Left ventricle myocardium superior (tissue), 1 donor: ENCODE measurements at regions not wholly inside any gene's neighbourhood (a gene's known extent, or its start where the extent isn't known, plus 50 kb on each side); places are given as distances from the start of the nearest gene placed in this dataset.

Source experiments
- ATAC-seq: fragments of 200-7000 bp; cut with Tn5 transposase; one replicate; pipeline ENCODE4 v1.9.1; 2020; ENCODE audit warnings: mild to moderate bottlenecking, moderate library complexity
- DNase-seq: peaks from one replicate; pipeline ENCODE4 v3.0.0-alpha.2; 2020
- intact Hi-C: fragments of 100-400 bp; cut with micrococcal nuclease; formaldehyde crosslinking; loops from one replicate; pipeline ENCODE4 v1.11.0; 2022
- donor health status: DM: no; HTN: yes; CAD: no; lungs with severe emphysema.

DNA sequence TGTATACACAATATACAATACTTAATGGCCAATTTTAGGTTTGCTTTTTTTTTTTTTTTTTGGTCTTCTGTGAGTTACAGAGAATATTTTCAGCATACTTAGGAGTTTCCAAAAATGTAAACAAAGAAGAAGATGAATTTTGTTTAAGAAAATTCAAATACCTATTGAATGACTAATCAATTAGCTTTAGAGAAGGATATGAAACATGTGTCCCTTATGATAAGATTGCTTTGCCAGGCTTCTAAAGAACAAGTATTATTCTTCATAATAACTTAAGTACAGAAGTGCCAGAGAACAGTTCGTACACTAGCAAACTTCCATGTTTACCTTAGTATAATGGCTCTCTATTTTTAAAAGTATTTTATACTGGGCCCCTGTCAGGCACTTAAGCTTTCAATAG, 1191.0 kb upstream of the NCAM2 start:
- no peak for DNase-seq
- no peak for ATAC-seq
- intact Hi-C loops, result no loop called here

DNA sequence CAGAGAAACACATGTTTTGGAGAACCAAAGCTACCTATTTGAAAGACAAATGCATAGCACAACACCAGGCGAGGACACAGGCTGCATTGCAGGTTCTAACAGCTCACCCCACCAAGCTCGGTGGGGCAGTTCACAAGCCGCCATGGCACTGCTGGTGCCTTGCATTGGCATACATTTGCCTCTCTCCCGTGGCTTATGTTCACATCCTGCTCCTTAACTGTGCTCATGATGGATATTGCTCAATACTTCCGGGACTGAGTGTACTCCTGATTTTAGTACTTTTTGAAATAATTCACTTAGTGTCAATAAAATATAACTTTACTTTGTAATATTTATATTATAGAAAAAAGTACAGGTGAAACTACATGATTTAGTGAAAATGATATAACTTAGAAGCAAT, 1187.4 kb upstream of the NCAM2 start:
- no peak for DNase-seq
- intact Hi-C loops, result no loop called here
- ATAC-seq, result no peak

DNA sequence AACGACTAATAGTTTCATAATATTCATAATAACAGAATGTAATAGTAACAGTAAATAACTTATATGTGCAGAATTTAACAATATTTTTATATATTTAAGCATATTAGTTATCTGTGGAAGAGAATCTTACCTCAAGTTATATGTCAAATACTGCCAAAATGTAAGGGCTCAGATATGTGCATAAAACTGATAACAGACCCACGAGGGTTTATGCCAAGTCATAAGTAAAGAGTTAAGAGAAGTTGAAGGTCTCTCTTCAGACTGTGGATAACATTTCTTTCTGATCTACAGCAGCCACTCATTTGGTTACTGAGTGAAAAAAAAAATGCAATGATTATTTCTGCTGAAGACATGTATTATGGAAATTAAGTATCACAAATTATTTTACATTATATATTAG, 1167.8 kb upstream of the NCAM2 start:
- intact Hi-C loops, result no loop called here
- no peak for ATAC-seq
- DNase-seq, result no peak

DNA sequence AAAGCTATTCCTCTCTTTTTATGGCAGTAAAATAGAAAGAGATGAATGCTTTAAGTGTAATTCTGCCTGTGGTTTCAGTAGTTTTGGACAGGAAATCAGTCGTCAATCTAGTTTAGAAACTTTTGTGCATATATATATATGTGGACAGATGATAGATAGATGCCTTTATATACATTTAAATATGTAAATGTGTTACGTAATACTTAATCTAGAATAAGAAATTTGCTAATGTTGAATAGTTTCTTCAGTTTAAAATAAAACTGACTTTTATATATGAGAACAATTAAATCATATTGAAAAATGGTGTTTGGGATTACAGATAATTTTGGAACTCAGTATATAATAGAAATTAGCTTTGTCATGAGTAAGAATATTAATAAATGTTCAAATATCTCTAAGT, 1165.7 kb upstream of the NCAM2 start:
- ATAC-seq (no peak), DNase-seq (no peak)
- intact Hi-C loops, result no loop called here

DNA sequence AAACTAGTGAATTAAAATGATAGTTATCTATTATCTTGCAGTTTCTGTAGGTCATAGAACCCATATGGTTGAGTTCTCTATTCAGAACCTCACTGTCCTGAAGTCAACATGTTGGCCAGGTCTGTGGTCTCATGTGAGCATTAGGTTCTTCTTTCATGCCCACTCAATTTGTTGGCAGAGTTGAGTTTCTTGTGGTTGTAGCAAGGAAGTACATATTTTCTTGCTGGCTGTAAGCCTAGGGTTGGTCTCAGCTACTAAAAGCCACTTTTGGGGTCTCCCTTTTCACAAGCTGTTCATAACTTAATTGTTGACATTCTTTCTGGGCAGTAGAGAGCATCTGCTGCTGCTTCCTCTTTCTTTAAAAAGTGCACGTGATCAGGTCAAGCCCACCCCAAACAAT, 1165.1 kb upstream of the NCAM2 start:
- no peak for ATAC-seq
- DNase-seq, result no peak
- intact Hi-C loops, result no loop called here

DNA sequence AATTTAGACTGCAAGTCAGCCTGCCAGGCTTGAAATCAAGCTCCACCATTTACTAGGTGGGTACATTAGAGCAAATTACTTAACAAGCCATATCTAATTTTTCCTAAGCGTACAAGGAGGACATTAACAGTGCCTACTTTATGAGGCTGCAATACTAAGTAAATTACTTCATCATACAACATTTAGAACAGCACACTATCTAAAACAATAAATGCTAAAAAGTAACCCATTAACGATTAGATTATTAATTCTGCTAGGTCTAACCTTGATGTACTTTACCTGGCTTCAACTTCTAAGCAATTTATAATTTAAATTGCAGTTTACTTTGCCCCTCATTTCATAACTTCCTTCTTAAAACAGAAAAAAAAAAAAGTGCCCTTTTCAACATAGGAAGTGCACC, 1155.6 kb upstream of the NCAM2 start:
- intact Hi-C loops, result no loop called here
- ATAC-seq (no peak), DNase-seq (no peak)

DNA sequence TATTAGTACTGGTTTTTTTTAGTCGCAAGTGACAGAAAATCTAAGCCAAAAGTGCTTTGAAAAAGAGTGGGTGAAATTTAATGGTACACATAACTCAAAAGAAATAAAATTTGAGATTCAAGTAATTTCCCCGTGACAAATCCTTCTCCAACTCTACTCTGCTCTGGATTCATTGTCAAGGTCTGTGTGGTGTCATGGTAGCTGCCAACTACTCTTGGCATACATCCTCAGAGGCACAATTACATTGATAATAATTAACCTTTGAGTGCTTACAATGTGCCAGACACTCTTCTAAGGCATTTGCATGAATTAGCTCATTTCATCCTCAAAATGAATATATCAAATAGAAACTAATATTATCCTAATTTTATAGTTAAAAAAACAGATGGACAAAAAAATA, 1153.9 kb upstream of the NCAM2 start:
- intact Hi-C loops, result no loop called here
- ATAC-seq, result peak; percentile 46
- no peak for DNase-seq

DNA sequence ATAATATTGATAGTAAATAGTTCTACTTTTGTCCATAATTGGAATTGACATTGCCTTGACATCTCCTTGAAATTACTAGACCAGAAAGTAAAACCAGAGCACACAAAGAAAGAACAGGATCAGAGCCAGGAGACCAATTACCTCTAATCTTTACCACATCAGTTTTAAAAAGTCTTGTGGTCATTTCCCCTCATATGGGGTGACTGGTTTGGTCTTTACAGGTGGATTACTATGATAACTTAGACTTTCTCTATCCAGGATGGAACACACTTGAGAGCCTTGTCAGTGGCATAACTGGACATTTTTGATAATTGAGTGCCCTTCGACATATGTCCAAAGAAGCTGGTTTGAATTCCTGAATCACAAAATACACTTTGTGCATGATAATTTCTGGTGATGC, 1148.1 kb upstream of the NCAM2 start:
- no peak for DNase-seq
- intact Hi-C loops, result no loop called here

DNA sequence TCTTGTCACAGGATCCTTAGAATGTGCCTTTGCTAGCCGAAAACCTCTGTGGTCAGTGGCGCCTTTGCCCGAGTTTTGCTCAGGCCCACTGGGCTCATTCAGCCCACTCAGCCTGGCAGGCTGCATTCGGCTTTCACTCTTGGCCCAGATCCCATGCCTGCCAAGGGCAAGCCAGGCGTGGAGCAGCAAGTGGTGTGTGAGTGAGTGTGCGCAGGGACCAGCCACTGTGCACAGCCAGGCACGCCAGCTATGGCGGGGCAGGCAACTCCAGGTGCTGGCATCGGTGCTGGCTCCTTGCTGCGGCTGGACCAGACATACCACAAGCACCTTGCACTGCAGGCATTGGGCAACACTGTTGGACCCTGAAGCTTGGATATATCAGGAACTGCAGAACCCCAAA, 1145.1 kb upstream of the NCAM2 start:
- DNase-seq, result peak; percentile 26
- intact Hi-C loops, result no loop called here
- no peak for ATAC-seq

More for the DNA sequence above, 1148.1 kb upstream of the NCAM2 start:
- no peak for ATAC-seq

DNA sequence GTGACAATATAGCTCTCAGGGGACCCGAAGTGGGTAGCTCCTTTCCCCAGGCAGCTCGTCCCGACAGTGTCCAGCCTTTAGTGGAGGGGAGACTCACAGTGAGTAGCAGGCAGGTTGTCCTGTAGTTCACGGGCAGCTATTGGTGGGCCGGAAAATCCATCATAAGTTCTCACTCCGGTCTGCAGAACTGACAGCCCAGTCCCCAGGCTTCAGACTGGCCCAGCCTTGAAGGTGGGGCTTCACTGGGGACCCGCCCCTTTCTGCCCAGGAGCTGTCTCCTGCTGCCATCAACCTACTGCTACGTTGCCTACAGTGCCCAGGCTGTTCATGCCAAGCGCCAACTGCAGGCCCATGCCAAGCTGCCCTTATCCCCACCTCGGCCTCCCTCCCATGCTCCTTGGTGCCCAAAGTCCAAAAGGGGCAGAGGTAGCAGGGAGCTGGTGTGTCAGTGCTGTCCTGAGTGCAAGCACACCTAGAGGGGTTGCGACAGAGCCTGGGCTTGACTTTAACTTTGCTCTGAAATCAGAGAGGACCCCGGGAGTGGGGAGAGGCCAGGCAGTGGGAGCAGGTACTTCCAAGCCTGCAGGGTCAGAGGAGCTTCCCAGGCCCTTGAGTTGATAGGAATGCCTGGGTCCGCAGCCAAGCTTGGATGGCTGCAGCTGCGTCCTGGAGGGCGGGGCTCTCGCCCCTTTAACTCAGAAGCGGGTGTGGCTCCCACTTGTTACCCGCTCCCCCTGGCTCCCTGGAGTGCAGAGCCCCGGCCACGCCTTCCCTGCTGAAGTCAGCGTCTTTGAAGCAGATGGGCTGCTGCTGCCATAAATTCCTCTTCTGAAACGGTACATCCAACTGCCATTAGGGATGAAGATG, 1144.3 kb upstream of the NCAM2 start:
- intact Hi-C loops, result no loop called here
- DNase-seq, result peak; percentile 13
- no peak for ATAC-seq

DNA sequence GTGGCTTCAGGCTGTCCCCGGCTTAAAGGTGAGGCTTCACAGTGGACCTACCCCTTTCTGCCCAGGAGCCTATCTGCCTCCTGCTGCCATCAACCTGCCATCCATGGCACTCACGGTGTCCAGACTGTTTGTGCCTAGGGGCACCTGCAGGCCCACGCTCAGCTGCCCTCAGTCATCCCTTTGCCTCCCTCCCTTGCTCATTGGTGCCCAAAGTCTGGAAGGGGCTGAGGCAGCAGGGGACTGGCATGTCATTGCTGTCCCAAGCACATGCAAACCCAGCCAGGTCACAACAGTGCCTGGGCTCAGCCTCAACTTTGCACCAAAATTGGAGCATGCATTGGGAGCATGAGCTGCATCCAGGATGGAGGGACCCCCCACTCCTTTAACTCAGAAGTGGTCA, 1142.7 kb upstream of the NCAM2 start:
- DNase-seq, result no peak
- ATAC-seq, result no peak
- intact Hi-C loops, result no loop called here

DNA sequence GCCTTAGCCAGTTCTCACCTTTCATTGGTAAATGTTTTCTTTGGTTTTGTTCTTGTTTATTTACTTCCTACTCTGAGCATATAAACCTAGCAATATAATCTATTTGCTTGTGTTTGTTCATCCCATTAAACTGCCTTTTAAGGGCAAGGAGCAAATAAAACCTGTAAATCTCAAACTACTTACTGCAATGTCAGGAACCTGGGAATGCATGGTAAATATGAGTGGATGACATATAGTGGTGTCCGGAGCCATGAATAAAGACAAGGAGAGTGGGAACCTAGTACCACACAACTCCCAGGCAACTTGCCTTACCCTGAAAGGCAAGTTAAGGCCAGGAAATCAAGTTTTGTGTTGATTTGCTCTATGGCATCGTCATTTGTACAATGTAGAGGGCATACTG, 1133.7 kb upstream of the NCAM2 start:
- DNase-seq, result no peak
- ATAC-seq, result no peak
- intact Hi-C loops, result no loop called here

DNA sequence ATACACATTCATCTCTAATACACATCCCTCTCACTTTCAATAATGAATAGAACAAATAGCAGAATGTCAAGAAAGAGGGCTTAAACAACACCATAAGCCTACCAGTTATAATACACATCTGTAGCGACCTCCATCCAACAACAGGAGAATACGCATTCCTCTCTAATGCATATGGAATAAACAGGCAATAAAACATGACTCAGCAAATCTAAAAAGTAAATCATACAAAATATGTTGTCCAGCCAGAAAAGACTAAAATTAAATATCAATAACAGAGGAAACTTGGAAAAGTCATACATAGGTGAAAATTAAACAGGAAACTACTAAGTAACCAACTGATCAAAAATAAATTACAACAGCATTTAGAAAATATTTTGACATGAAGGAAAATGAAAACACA, 1127.5 kb upstream of the NCAM2 start:
- ATAC-seq, result no peak
- intact Hi-C loops, result no loop called here
- DNase-seq, result no peak

DNA sequence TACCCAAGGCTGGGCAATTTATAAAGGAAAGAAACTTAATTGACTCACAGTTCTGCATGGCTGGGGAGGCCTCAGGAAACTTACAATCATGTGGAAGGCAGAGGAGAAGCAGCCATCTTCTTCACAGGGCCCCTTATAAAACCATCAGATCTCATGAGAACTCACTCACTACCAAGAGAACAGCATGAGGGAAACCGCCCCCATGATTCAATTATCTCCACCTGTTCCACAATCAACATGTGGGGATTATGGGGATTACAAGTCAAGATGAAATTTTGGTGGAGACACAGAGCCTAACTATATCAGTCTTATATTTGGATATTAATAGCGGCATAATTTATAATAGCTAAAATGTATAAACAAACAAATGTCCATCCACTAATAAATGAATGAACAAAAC, 1123.7 kb upstream of the NCAM2 start:
- DNase-seq (no peak), ATAC-seq (no peak)
- intact Hi-C loops, result no loop called here

DNA sequence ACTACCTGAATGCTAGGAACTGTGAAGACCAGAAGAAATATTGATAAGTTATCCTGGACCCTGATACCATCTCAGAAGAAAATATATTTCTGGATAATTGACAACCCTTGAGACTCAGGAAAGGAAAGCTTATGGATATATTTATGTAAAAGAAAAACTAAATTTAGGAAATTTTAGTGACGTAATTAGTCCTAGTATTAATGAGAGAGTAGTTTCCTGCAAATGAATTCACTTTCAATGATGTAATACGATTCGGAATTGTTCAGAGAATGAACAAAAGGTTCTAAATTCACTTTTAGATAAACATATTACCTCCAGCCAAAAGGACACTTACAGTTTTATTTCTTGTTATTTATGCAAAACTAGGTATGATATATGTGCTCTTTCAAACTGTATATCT, 1120.1 kb upstream of the NCAM2 start:
- ATAC-seq (no peak), DNase-seq (no peak)
- intact Hi-C loops, result no loop called here

DNA sequence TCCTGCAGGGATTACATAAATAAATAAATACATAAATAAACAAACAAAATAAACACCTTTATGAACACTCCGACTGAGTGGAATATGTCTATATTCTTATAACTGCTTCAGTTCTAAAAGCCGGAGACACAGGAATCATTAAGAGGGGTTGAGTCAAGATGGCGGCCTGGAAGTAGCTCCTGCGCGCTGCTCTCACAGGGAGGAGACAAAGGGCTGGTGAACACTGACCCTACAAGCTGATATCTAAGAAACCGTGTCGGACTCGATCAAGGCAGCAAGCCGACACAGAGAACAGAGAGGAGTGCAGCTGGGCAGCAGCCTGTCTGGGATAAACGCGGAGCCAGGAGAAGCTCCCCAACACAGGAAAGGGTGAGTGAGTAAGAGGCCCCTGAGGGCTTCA, 1098.6 kb upstream of the NCAM2 start:
- intact Hi-C loops, result no loop called here
- DNase-seq (no peak), ATAC-seq (no peak)

DNA sequence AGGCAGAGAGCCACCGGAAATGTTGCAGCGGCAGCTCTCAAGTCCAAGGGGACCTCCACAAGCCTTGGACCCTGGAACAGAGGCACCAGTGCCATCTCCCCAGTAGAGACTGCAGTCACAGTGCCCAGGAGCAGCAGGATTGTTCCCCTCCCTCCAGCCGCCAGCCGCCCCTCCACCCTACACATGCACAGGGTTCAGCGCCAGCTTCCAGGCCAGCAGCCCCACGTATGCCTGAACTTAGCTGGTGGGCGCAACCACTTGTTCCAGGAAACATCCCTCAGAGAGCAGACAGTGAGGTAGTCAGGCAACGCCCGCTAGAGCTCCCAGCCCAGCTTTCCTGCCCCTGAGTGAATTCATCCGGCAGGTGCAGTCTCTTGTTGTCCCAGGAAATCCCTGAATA, 1098.1 kb upstream of the NCAM2 start:
- DNase-seq (no peak), ATAC-seq (no peak)
- intact Hi-C loops, result no loop called here

DNA sequence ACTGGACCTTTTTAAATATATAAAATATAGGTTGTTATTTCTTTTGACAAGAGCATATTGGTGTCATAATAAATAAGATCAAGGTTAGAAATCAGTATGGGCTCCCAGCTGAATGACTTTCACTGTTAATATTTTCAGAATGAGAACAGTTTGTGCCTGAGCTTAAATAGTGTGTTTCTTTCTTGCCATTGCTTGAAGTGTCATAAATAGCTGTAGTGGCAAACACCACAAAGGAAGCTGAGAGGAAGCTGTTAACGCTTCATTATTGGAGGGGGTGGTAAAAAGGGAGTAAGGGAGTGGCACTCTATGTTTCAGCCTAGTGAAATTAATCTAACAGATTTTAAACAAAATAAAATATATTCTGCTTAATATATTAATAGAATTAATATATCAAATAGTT, 1089.8 kb upstream of the NCAM2 start:
- ATAC-seq, result no peak
- DNase-seq, result no peak
- intact Hi-C loops, result no loop called here

DNA sequence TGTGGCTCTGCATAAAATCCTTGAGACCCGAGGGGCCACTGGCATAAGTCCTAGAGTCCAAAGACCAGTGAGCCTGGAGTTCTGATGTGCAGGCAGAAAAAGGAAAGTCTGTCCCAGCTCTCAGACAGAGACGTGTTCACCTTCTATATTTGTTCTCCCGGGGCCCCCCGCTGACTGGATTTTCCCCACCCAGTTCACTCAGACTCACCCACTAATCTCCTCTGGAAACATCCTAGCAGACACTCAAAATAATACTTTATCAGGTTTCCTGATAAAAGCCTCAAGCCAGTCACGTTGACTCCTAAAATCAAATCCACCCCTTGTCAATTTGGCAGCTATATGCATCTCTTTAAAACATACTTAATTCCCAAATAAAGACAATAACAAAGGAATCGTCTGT, 1084.2 kb upstream of the NCAM2 start:
- intact Hi-C loops, result no loop called here
- no peak for DNase-seq
- ATAC-seq, result peak; percentile 21

DNA sequence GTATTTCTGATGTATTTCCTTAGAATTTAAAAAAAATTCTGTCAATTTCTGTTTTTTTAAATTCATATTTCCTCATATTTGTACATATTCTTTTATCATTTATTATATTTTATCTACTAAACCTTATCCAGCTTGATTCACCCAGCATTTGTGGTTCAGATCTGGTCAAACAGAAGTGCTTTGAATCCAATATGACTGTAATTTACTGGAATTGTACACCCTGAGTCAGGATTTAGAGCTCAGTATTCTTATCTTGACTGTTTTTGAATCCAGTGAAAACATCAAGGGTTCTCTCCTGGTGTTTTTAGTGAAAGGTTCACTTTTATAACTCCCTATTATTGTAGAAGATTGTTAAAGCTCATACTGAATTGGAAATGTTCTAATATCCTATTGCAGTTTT, 1077.0 kb upstream of the NCAM2 start:
- DNase-seq (no peak), ATAC-seq (no peak)
- intact Hi-C loops, result no loop called here

DNA sequence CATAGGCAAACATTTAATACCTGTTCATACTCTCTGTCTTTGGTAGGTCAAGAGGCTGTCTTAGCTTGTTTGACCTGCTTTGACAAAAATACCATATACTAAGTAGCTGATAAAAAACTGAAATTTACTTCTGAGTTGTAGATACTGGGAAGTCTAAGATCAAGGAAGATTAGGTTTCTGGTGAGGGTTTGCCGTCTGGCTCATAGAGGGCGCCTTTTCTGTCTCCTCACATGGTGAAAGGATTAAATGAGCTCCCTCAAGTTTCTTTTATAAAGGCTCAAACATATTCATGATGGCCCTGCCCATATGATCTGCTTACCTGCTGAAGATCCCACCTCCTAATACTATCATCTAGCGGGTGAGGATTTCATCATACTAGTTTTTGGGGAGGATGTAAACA, 1076.1 kb upstream of the NCAM2 start:
- ATAC-seq (no peak), DNase-seq (no peak)
- intact Hi-C loops, result no loop called here

DNA sequence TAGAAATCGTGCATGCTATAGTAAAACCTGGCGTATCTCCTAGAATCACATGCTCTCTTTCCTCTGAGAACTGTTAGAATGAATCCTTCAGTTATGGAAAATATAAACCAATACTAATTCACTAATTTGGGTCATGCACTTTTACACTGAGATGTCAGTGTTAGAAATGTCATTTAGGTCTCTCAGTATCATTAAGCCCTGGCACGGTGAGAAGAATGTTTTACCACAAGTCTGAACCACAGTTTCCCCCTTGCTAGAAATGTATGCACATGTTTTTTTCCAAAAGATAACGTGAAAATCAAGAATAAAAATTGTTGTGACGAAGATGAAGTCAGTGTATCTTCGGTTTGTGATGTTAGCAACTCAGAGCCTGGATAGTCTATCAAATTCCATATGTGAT, 1062.7 kb upstream of the NCAM2 start:
- intact Hi-C loops, result no loop called here
- ATAC-seq (no peak), DNase-seq (no peak)
